GM19240 (cell line): ENCODE measurements at regions not wholly inside any gene's neighbourhood (a gene's known extent, or its start where the extent isn't known, plus 50 kb on each side); places are given as distances from the start of the nearest gene placed in this dataset.
"Not testable (repeated sequence)": the region's sequence is repeated elsewhere in the genome, so short reads cannot be mapped to it uniquely, and the experiment has no call there.

Experiments used
- DNase-seq: peaks from one replicate; pipeline ENCODE4 v3.0.0; 2011; ENCODE audit warnings: low spot score; ENCODE audit not compliant: insufficient read length

GRCh38 chr3:18738393-18739098, 313.4 kb upstream of the SATB1 start:
- DNase-seq = no peak

- no peak for DNase-seq
Observed at GRCh38 chr3:18735005-18735404, 309.9 kb upstream of the SATB1 start.

GRCh38 chr3:18734309-18734708, 309.2 kb upstream of the SATB1 start:
- no peak for DNase-seq

GRCh38 chr3:18732474-18732873, 307.3 kb upstream of the SATB1 start:
- DNase-seq = no peak

- DNase-seq = no peak
Observed at GRCh38 chr3:18730491-18730890, 305.4 kb upstream of the SATB1 start.

- DNase-seq = no peak
Observed at GRCh38 chr3:18729671-18730070, 304.5 kb upstream of the SATB1 start.

- DNase-seq = no peak
Observed at GRCh38 chr3:18725668-18726407, 300.7 kb upstream of the SATB1 start.

GRCh38 chr3:18724456-18724855, 299.3 kb upstream of the SATB1 start:
- DNase-seq = no peak

GRCh38 chr3:18723206-18723810, 298.2 kb upstream of the SATB1 start:
- no peak for DNase-seq

- DNase-seq = no peak
Observed at GRCh38 chr3:18720543-18720942, 295.4 kb upstream of the SATB1 start.

GRCh38 chr3:18717598-18717997, 292.5 kb upstream of the SATB1 start:
- no peak for DNase-seq

GRCh38 chr3:18716821-18717220, 291.7 kb upstream of the SATB1 start:
- no peak for DNase-seq

GRCh38 chr3:18716101-18716500, 291.0 kb upstream of the SATB1 start:
- no peak for DNase-seq

- DNase-seq = no peak
Observed at GRCh38 chr3:18715208-18715607, 290.1 kb upstream of the SATB1 start.

- DNase-seq = no peak
Observed at GRCh38 chr3:18713577-18713951, 288.4 kb upstream of the SATB1 start.

GRCh38 chr3:18712713-18713576, 287.8 kb upstream of the SATB1 start:
- no peak for DNase-seq

- DNase-seq = no peak
Observed at GRCh38 chr3:18704326-18704725, 279.2 kb upstream of the SATB1 start.

GRCh38 chr3:18703798-18704197, 278.7 kb upstream of the SATB1 start:
- no peak for DNase-seq

GRCh38 chr3:18693588-18694329, 268.6 kb upstream of the SATB1 start:
- DNase-seq = not testable (repeated sequence)

- DNase-seq = no peak
Observed at GRCh38 chr3:18687286-18687685, 262.1 kb upstream of the SATB1 start.

- no peak for DNase-seq
Observed at GRCh38 chr3:18683900-18684299, 258.8 kb upstream of the SATB1 start.
